ENCODE measurements at regions not wholly inside any gene's neighbourhood (a gene's known extent, or its start where the extent isn't known, plus 50 kb on each side); places are given as distances from the start of the nearest gene placed in this dataset.

DNA sequence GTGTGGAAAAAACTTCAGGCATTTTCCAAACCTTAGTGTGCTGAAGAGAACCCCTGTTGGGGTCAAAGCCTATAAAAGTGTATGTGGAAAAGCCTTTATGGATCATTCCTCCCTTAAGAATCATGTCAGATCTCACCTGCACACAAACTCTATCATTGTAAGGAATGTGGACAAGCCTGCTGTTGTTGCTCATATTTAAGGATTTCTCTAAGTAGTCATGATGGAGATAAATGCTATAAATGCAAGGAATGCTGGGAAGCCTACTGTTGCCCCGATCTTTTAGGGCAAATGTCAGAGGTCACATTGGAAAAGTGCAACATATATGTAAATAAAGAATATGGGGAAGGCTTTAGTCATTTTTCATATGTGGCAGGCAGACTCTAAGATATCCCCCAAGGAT is 129.5 kb downstream of the ICOS start:
- Histone ChIP-seq H3K9ac (ENCODE audit: low read depth in 1 of 3, low read length in 3 of 3) (no peak overlapping the region), H3K4me3 (ENCODE audit: low read length in 3 of 3) (no peak overlapping the region), H3K9me3 (ENCODE audit: control insufficient read depth in 3 of 3, low read length in 3 of 3) (no peaks in the 10 kb centered on the region), H3K27ac (ENCODE audit: low read depth, low read length) (no peak overlapping the region), H3K27me3 (ENCODE audit: control insufficient read depth in 3 of 3, insufficient read depth in 3 of 3, low read length in 3 of 3) (peaks cover 0 to 4% (median 3%) of the 10 kb centered on the region in 3 donors), H3K4me1 (ENCODE audit: control insufficient read depth in 3 of 3, insufficient read depth in 3 of 3, low read length in 3 of 3) (no peaks in the 10 kb centered on the region), H3K36me3 (ENCODE audit: control insufficient read depth in 3 of 3, insufficient read depth in 3 of 3, low read length in 3 of 3) (no peaks in the 10 kb centered on the region)

DNA sequence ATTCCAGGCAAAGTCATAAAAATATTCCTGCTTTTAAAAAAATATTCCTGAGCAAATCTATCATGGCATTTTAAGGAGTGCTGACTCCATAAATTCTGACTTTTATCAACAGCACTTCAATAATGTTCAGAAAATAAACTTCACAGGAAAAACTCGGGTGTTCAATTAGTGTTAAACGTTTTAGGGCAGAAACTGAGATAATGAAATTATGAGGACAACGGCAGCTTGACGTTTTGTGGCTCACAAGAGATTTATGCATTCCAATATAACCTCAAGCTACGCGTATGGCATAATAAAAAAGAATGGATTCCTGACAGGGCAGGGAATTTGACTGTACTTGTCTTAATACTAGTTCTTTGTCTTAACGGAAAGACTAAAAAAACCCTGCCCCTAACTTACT is 133.2 kb downstream of the ICOS start:
- H3K27me3 ChIP-seq (ENCODE audit: control insufficient read depth in 3 of 3, insufficient read depth in 3 of 3, low read length in 3 of 3) = peaks cover 0 to 4% (median 3%) of the 10 kb centered on the region in 3 donors
- H3K4me3 ChIP-seq (ENCODE audit: low read length in 3 of 3) = no peak overlapping the region
- no peak overlapping the region for H3K9ac ChIP-seq (ENCODE audit: low read depth in 1 of 3, low read length in 3 of 3)
- H3K36me3 ChIP-seq (ENCODE audit: control insufficient read depth in 3 of 3, insufficient read depth in 3 of 3, low read length in 3 of 3) = no peaks in the 10 kb centered on the region
- no peaks in the 10 kb centered on the region for H3K4me1 ChIP-seq (ENCODE audit: control insufficient read depth in 3 of 3, insufficient read depth in 3 of 3, low read length in 3 of 3)
- no peaks in the 10 kb centered on the region for H3K9me3 ChIP-seq (ENCODE audit: control insufficient read depth in 3 of 3, low read length in 3 of 3)
- no peak overlapping the region for H3K27ac ChIP-seq (ENCODE audit: low read depth, low read length)

DNA sequence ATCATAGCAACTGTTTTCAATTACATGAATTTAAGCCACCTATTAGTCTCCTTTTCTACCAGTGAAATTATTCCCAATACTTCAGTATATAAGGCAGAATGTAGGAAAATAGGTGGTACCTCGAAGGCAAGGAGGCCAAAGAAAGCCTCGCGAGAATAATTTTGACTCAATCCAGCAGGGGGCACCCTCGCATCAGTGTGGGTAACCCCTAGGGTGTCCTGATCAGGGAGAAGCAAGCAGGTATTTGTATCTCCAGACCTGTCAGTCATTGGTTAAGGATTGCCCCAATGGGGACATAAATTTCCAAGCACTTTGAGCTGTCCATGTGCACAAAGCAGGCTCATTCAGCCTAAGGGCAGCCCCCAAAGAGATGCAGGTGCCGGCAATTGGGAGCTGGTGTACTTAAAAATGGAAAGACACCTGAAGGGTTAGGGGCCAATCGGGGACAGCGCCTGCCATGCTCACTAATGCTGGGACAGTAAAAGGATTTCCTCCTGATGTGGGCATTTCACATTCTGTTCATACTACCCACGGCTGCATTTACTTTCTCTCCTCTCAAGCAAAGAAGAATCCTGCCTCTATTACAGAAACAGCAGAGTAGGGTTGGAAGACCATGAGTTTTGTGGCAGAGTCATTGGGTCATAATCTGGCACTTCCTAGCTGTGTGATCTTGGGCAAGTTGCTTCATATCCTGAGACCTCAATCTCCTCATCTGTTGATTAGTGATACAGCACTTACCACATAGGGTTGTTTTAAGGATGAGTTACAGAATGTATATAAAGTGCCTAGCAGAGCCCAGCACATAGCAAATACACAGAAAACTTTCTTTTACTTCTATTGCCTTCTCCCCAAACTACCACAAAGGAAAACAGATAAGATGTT is 136.1 kb downstream of the ICOS start:
- H3K27me3 ChIP-seq (ENCODE audit: control insufficient read depth in 3 of 3, insufficient read depth in 3 of 3, low read length in 3 of 3) = peaks cover 0 to 4% (median 3%) of the 10 kb centered on the region in 3 donors
- H3K27ac ChIP-seq (ENCODE audit: low read depth, low read length) = no peak overlapping the region
- no peaks in the 10 kb centered on the region for H3K36me3 ChIP-seq (ENCODE audit: control insufficient read depth in 3 of 3, insufficient read depth in 3 of 3, low read length in 3 of 3)
- H3K9me3 ChIP-seq (ENCODE audit: control insufficient read depth in 3 of 3, low read length in 3 of 3) = no peaks in the 10 kb centered on the region
- H3K4me3 ChIP-seq (ENCODE audit: low read length in 3 of 3) = no peak overlapping the region
- H3K4me1 ChIP-seq (ENCODE audit: control insufficient read depth in 3 of 3, insufficient read depth in 3 of 3, low read length in 3 of 3) = no peaks in the 10 kb centered on the region
- no peak overlapping the region for H3K9ac ChIP-seq (ENCODE audit: low read depth in 1 of 3, low read length in 3 of 3)

DNA sequence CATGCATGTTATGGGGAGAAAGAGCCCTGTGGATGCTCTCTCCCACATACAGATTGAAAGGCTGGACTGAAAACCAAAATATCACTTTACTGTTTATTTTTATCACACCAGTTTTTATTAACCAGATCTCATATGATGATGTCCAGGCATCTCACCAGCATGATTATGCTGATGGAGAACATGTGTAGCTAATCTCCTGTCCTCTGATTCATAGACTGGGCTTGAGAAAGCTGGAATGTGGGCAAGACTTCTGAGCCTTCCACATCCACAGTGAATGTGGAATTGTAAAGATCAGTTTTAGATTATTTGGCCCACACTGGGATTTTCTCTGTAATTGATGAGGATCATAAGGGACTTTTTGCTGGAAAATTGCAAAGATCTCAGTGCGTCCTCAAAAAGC is 137.9 kb downstream of the ICOS start:
- Histone ChIP-seq H3K27ac (ENCODE audit: low read depth, low read length) (no peak overlapping the region), H3K36me3 (ENCODE audit: control insufficient read depth in 3 of 3, insufficient read depth in 3 of 3, low read length in 3 of 3) (no peaks in the 10 kb centered on the region), H3K27me3 (ENCODE audit: control insufficient read depth in 3 of 3, insufficient read depth in 3 of 3, low read length in 3 of 3) (peaks cover 0 to 4% (median 3%) of the 10 kb centered on the region in 3 donors), H3K4me3 (ENCODE audit: low read length in 3 of 3) (no peak overlapping the region), H3K4me1 (ENCODE audit: control insufficient read depth in 3 of 3, insufficient read depth in 3 of 3, low read length in 3 of 3) (no peaks in the 10 kb centered on the region), H3K9me3 (ENCODE audit: control insufficient read depth in 3 of 3, low read length in 3 of 3) (no peaks in the 10 kb centered on the region), H3K9ac (ENCODE audit: low read depth in 1 of 3, low read length in 3 of 3) (no peak overlapping the region)

DNA sequence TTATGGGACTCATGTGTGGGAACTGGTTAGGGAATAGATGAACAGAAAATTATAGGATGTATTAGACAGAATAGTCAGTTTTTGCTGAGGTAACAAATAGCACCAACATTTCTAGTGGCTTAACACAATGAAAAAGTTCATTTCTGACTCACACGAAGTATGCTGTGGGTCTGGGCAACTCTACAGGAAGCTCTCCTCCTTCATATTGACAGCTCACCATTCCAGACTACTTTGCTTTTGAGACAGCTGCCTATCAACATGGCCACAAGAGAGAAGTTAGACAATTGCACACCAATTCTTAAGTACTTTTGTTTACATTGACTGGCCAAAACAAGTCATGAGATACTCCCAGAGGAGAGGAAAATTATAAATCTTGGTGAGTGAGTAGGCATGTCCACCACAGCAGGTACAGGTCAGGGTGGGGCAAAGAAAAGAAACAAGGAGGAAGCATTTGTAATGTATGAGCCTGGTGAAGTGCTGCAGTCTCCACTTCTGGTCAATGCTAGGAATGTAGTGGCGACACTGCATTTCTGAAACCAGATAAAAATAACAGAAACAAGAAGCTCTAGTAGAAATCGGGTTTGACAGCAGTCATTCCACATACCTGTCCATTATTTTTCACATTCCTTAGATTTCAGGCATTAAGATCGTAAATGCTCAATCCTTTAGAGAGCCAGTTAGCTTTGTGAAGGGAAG is 141.6 kb downstream of the ICOS start:
- Histone ChIP-seq H3K27me3 (ENCODE audit: control insufficient read depth in 3 of 3, insufficient read depth in 3 of 3, low read length in 3 of 3) (no peaks in the 10 kb centered on the region), H3K9ac (ENCODE audit: low read depth in 1 of 3, low read length in 3 of 3) (no peak overlapping the region), H3K4me1 (ENCODE audit: control insufficient read depth in 3 of 3, insufficient read depth in 3 of 3, low read length in 3 of 3) (no peaks in the 10 kb centered on the region), H3K9me3 (ENCODE audit: control insufficient read depth in 3 of 3, low read length in 3 of 3) (no peaks in the 10 kb centered on the region), H3K36me3 (ENCODE audit: control insufficient read depth in 3 of 3, insufficient read depth in 3 of 3, low read length in 3 of 3) (no peaks in the 10 kb centered on the region), H3K4me3 (ENCODE audit: low read length in 3 of 3) (no peak overlapping the region), H3K27ac (ENCODE audit: low read depth, low read length) (no peak overlapping the region)

DNA sequence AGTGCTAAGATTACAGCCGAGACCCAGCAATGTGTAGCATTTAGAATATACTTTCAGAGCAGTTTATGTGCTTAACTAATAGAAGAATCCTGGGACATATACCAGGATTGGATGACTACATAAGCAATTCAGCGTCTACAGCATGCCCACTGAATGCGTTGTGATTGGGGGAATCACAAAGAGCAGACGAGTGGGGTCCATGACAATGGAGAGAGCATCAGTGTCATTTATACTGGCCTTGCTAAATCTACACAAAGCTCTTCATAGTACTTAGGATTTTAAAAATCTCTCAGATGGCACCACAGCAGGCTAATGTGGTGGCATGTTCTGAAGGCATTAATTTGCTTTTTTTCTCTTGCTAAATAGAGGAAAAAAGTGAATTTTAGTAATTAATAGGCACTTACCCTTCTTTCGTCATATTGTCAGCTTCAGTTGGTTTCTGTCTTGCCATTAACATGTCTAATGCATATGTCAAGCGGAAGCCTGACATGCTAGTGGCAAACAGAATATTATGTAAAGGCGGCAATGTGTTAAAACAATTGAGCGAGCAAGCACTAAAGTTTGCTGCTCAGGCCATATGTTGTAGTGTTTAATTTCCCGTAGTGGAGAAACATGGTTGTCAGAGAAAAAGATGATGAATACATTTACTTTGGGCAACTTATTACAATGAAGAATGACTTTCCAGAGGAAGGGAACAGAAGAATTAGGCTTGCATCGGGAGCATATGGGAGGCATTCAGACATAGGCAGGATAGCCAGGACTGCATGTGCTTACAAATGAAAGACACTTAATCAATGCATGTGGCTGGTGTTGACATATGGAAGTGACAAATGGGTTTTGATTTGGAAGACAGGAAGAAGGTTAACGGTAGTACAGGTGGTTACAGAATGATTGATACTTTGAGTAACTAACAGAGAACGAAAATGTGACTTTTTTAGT is 145.2 kb downstream of the ICOS start:
- H3K9me3 ChIP-seq (ENCODE audit: control insufficient read depth in 3 of 3, low read length in 3 of 3) = no peaks in the 10 kb centered on the region
- H3K27me3 ChIP-seq (ENCODE audit: control insufficient read depth in 3 of 3, insufficient read depth in 3 of 3, low read length in 3 of 3) = no peaks in the 10 kb centered on the region
- H3K27ac ChIP-seq (ENCODE audit: low read depth, low read length) = no peak overlapping the region
- H3K9ac ChIP-seq (ENCODE audit: low read depth in 1 of 3, low read length in 3 of 3) = no peak overlapping the region
- no peaks in the 10 kb centered on the region for H3K4me1 ChIP-seq (ENCODE audit: control insufficient read depth in 3 of 3, insufficient read depth in 3 of 3, low read length in 3 of 3)
- no peaks in the 10 kb centered on the region for H3K36me3 ChIP-seq (ENCODE audit: control insufficient read depth in 3 of 3, insufficient read depth in 3 of 3, low read length in 3 of 3)
- no peak overlapping the region for H3K4me3 ChIP-seq (ENCODE audit: low read length in 3 of 3)

DNA sequence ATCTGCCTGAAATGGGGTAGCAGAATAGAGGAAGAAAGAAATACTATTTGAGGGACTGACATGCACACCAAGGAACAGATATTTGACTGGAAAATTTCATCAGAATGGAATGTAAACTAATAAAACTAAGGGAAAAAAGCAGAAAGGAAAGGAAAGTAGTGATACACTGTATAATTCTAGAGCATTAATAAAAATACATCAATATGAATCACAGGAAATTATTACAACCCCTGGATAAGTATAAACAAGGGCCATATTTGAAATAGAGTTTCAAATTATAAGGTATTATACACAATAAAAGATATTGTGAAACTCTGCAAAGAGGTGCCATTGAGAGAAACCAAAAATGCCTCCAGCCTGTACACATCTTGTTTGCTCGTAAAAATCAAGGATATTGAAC is 149.6 kb downstream of the ICOS start:
- H3K27me3 ChIP-seq (ENCODE audit: control insufficient read depth in 3 of 3, insufficient read depth in 3 of 3, low read length in 3 of 3) = no peaks in the 10 kb centered on the region
- H3K9ac ChIP-seq (ENCODE audit: low read depth in 1 of 3, low read length in 3 of 3) = no peak overlapping the region
- no peak overlapping the region for H3K27ac ChIP-seq (ENCODE audit: low read depth, low read length)
- no peaks in the 10 kb centered on the region for H3K9me3 ChIP-seq (ENCODE audit: control insufficient read depth in 3 of 3, low read length in 3 of 3)
- H3K36me3 ChIP-seq (ENCODE audit: control insufficient read depth in 3 of 3, insufficient read depth in 3 of 3, low read length in 3 of 3) = no peaks in the 10 kb centered on the region
- no peak overlapping the region for H3K4me3 ChIP-seq (ENCODE audit: low read length in 3 of 3)
- no peaks in the 10 kb centered on the region for H3K4me1 ChIP-seq (ENCODE audit: control insufficient read depth in 3 of 3, insufficient read depth in 3 of 3, low read length in 3 of 3)

DNA sequence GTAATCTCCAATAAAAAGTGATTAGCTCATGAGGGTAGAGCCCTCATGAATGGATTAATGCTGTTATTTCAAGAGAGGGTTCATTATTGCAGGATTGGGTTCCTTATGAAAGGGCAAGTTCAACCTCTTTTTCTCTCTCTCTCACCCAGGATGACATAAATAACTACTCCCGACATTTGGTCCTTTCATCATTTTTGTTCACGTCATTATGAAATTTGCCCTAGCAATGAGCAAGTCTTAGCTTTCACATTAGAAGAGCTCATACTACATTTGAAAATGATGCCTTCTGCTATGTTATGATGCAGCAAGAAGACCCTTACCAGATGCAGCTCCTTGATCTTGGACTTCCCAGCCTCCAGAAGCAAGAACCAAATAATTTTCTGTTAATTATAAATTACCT is 152.5 kb downstream of the ICOS start:
- Histone ChIP-seq H3K4me3 (ENCODE audit: low read length in 3 of 3) (no peak overlapping the region), H3K9me3 (ENCODE audit: control insufficient read depth in 3 of 3, low read length in 3 of 3) (peaks cover 0 to 3% (median under 1%) of the 10 kb centered on the region in 3 donors), H3K36me3 (ENCODE audit: control insufficient read depth in 3 of 3, insufficient read depth in 3 of 3, low read length in 3 of 3) (no peaks in the 10 kb centered on the region), H3K4me1 (ENCODE audit: control insufficient read depth in 3 of 3, insufficient read depth in 3 of 3, low read length in 3 of 3) (no peaks in the 10 kb centered on the region), H3K27me3 (ENCODE audit: control insufficient read depth in 3 of 3, insufficient read depth in 3 of 3, low read length in 3 of 3) (no peaks in the 10 kb centered on the region), H3K9ac (ENCODE audit: low read depth in 1 of 3, low read length in 3 of 3) (no peak overlapping the region), H3K27ac (ENCODE audit: low read depth, low read length) (no peak overlapping the region)

DNA sequence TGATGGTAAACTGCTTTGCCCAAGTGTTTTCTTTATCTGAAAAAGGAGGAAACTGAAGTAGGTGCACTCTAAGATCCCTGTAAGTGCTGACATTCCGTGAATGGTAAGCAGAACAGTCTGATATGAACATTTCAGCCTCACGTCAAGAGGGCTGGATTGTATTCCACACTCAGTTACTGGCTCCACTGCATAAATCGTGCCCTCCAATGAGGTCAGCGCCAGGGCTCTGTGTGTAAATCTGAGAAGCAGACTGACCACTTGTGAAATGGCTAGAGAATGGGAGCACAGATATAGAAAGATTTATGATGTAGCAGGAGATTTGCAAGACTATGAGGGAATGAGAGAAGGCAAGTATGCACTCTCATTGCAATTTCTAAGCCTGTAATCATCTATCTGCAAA is 153.0 kb downstream of the ICOS start:
- Histone ChIP-seq H3K27me3 (ENCODE audit: control insufficient read depth in 3 of 3, insufficient read depth in 3 of 3, low read length in 3 of 3) (no peaks in the 10 kb centered on the region), H3K9me3 (ENCODE audit: control insufficient read depth in 3 of 3, low read length in 3 of 3) (peaks cover 0 to 3% (median 2%) of the 10 kb centered on the region in 3 donors), H3K36me3 (ENCODE audit: control insufficient read depth in 3 of 3, insufficient read depth in 3 of 3, low read length in 3 of 3) (no peaks in the 10 kb centered on the region), H3K4me1 (ENCODE audit: control insufficient read depth in 3 of 3, insufficient read depth in 3 of 3, low read length in 3 of 3) (no peaks in the 10 kb centered on the region), H3K4me3 (ENCODE audit: low read length in 3 of 3) (no peak overlapping the region), H3K9ac (ENCODE audit: low read depth in 1 of 3, low read length in 3 of 3) (no peak overlapping the region), H3K27ac (ENCODE audit: low read depth, low read length) (no peak overlapping the region)

Measured in skeletal muscle tissue (tissue), 3 donors.